Spleen (tissue), 11 donors: ENCODE measurements at regions not wholly inside any gene's neighbourhood (a gene's known extent, or its start where the extent isn't known, plus 50 kb on each side); places are given as distances from the start of the nearest gene placed in this dataset.

Experiments
- DNase-seq: peaks from one replicate; pipeline ENCODE4 v3.0.0-alpha.2; 2020
- H3K27ac ChIP-seq, 8 donors: fragments of 200-600 bp; sonication (generic) in 7 of 8; 1 replicate in 4 of 8; 2 replicates in 4 of 8; pipeline versions ENCODE4 v1.5.0 to v1.8.0; 2016 to 2021; ENCODE audit warnings: inconsistent platforms in 4 of 8, mild to moderate bottlenecking in 4 of 8, moderate library complexity in 1 of 8
- H3K27me3 ChIP-seq, 7 donors: fragments of 200-600 bp; sonication (generic) in 6 of 7; replicated peaks in 1 of 7; 1 replicate in 4 of 7; 2 replicates in 3 of 7; pipeline versions ENCODE4 v1.5.0 to v1.8.0; 2016 to 2021; ENCODE audit warnings: inconsistent platforms in 3 of 7, mild to moderate bottlenecking in 1 of 7
- H3K36me3 ChIP-seq, 6 donors: fragments of 200-600 bp; sonication (generic) in 5 of 6; 1 replicate in 4 of 6; 2 replicates in 2 of 6; pipeline versions ENCODE4 v1.5.0 to v1.8.0; 2016 to 2021; ENCODE audit warnings: inconsistent platforms in 2 of 6
- H3K4me1 ChIP-seq, 6 donors: fragments of 200-600 bp; sonication (generic) in 5 of 6; 1 replicate in 3 of 6; 2 replicates in 3 of 6; pipeline versions ENCODE4 v1.5.0 to v1.8.0; 2016 to 2021; ENCODE audit warnings: inconsistent platforms in 3 of 6
- H3K4me3 ChIP-seq, 8 donors: fragments of 200-600 bp; sonication (generic) in 7 of 8; 1 replicate in 4 of 8; 2 replicates in 4 of 8; pipeline versions ENCODE4 v1.5.0 to v1.8.0; 2016 to 2021; ENCODE audit warnings: inconsistent platforms in 4 of 8, mild to moderate bottlenecking in 4 of 8, moderate library complexity in 2 of 8
- H3K9me3 ChIP-seq, 8 donors: fragments of 200-600 bp; sonication (generic) in 7 of 8; 1 replicate in 4 of 8; 2 replicates in 4 of 8; pipeline versions ENCODE4 v1.5.0 to v1.8.0; 2016 to 2021; ENCODE audit warnings: inconsistent platforms in 4 of 8
- CTCF ChIP-seq, 11 experiments: fragments of 200-600 bp in 7 of 11; fragments of 450-650 bp in 4 of 11; sonication (generic) in 4 of 11; IDR thresholded peaks in 8 of 11; conservative IDR thresholded peaks in 3 of 11; 1 replicate in 7 of 11; 2 replicates in 4 of 11; pipeline versions ENCODE4 v1.4.0 to v1.8.0; 2016 to 2021; ENCODE audit warnings: antibody characterized with exemption in 11 of 11, inconsistent platforms in 4 of 11, mild to moderate bottlenecking in 1 of 11
- POLR2A ChIP-seq, 3 donors: fragments of 450-650 bp; IDR thresholded peaks; one replicate each; pipeline ENCODE4 v1.5.1; 2017; ENCODE audit warnings: antibody characterized with exemption in 3 of 3, mild to moderate bottlenecking in 1 of 3
- POLR2AphosphoS5 ChIP-seq, 3 donors: sonication (generic); formaldehyde crosslinking; IDR thresholded peaks; one replicate each; pipeline ENCODE4 v1.5.1; 2017; ENCODE audit warnings: antibody characterized with exemption in 3 of 3
- WGBS, 5 donors: extraction: QIAGEN DNeasy Blood & Tissue Kit in 3 of 5; methylation state at CpG; one replicate each; pipeline versions ENCODE4 v1.1.5 to v1.1.7; 2013 to 2018; 5-methylcytosine and 5-hydroxymethylcytosine counted together
- intact Hi-C: fragments of 100-400 bp; cut with DNase I; formaldehyde crosslinking; loops from one replicate; pipeline ENCODE4 v1.15.0; 2023; ENCODE audit warnings: low total_unique reads
- donor health status: healthy with polysubstance abuse.
- donor health status: DM: no; HTN: no; CAD: no; lungs with moderate emphysema.
- donor health status: DM: no; HTN: no; CAD: no.
- donor health status: Bipolar disorder and iron deficiency.
- donor health status: healthy.
- donor health status: DM: no; HTN: no; CAD: no.
- donor health status: DM: yes; HTN: yes; CAD: no.

GRCh38 chr3:14343338-14344112 is 58.9 kb upstream of the SLC6A6 start:
- Histone ChIP-seq H3K27ac (no peak overlapping the region), H3K36me3 (no peaks in the 10 kb centered on the region), H3K4me3 (no peak overlapping the region), H3K4me1 (peaks cover 0 to 8% (median 0%) of the 10 kb centered on the region in 6 donors), H3K9me3 (no peaks in the 10 kb centered on the region), H3K27me3 (no peaks in the 10 kb centered on the region)
- intact Hi-C loops = no loop called here
- DNase-seq = no peak
- TF ChIP-seq POLR2A (IDR thresholded peaks at IDR 0.05) = no peak
- no peak for TF ChIP-seq CTCF (IDR thresholded peaks at IDR 0.05 in 8 of 11, conservative IDR thresholded peaks at IDR 0.05 in 3 of 11)
- 85 to 94% (median 93%) methylated on average over 21 of the region's 21 CpGs for WGBS, 5 donors

GRCh38 chr3:14344351-14344750 is 58.1 kb upstream of the SLC6A6 start:
- TF ChIP-seq POLR2AphosphoS5 (IDR thresholded peaks at IDR 0.05) (no peak), CTCF (IDR thresholded peaks at IDR 0.05 in 8 of 11, conservative IDR thresholded peaks at IDR 0.05 in 3 of 11) (no peak), POLR2A (IDR thresholded peaks at IDR 0.05) (no peak)
- Histone ChIP-seq H3K27me3 (no peaks in the 10 kb centered on the region), H3K36me3 (no peaks in the 10 kb centered on the region), H3K27ac (no peak overlapping the region), H3K4me1 (peaks cover 0 to 8% (median 0%) of the 10 kb centered on the region in 6 donors), H3K4me3 (no peak overlapping the region), H3K9me3 (no peaks in the 10 kb centered on the region)
- no peak for DNase-seq
- intact Hi-C loops = no loop called here
- 89 to 96% (median 90%) methylated on average over 7 of the region's 7 CpGs for WGBS, 5 donors

- TF ChIP-seq POLR2A (IDR thresholded peaks at IDR 0.05) (no peak), POLR2AphosphoS5 (IDR thresholded peaks at IDR 0.05) (no peak), CTCF (IDR thresholded peaks at IDR 0.05 in 8 of 11, conservative IDR thresholded peaks at IDR 0.05 in 3 of 11) (no peak)
- Histone ChIP-seq H3K4me1 (peaks cover 0 to 8% (median 0%) of the 10 kb centered on the region in 6 donors), H3K36me3 (no peaks in the 10 kb centered on the region), H3K4me3 (no peak overlapping the region), H3K27me3 (no peaks in the 10 kb centered on the region), H3K27ac (no peak overlapping the region), H3K9me3 (no peaks in the 10 kb centered on the region)
- WGBS, 5 donors = 75 to 89% (median 85%) methylated on average over 7 of the region's 7 CpGs
- no peak for DNase-seq
- intact Hi-C loops = no loop called here
Observed at GRCh38 chr3:14345496-14346150, 56.8 kb upstream of the SLC6A6 start.

GRCh38 chr3:14346191-14346590 is 56.2 kb upstream of the SLC6A6 start:
- no peak for TF ChIP-seq CTCF (IDR thresholded peaks at IDR 0.05 in 8 of 11, conservative IDR thresholded peaks at IDR 0.05 in 3 of 11)
- TF ChIP-seq POLR2AphosphoS5 (IDR thresholded peaks at IDR 0.05) = no peak
- TF ChIP-seq POLR2A (IDR thresholded peaks at IDR 0.05) = no peak
- no peak overlapping the region for H3K4me3 ChIP-seq
- intact Hi-C loops = no loop called here
- no peak overlapping the region for H3K27ac ChIP-seq
- peaks cover 0 to 6% (median 0%) of the 10 kb centered on the region in 6 donors for H3K4me1 ChIP-seq
- no peaks in the 10 kb centered on the region for H3K9me3 ChIP-seq
- no peak for DNase-seq
- H3K36me3 ChIP-seq = no peaks in the 10 kb centered on the region
- no peaks in the 10 kb centered on the region for H3K27me3 ChIP-seq
- WGBS, 5 donors = 80 to 90% (median 83%) methylated on average over 6 to 9 of the region's 9 CpGs
